ENCODE measurements at regions not wholly inside any gene's neighbourhood (a gene's known extent, or its start where the extent isn't known, plus 50 kb on each side); places are given as distances from the start of the nearest gene placed in this dataset.

- DNase-seq (ENCODE audit: low read depth): no peak
These were observed 70.7 kb upstream of the SYT6 start for GRCh38 chr1:114224196-114224907.

- DNase-seq (ENCODE audit: low read depth): no peak
These were observed 69.3 kb upstream of the SYT6 start for GRCh38 chr1:114222920-114223319.

- no peak for DNase-seq (ENCODE audit: low read depth)
These were observed 65.7 kb upstream of the SYT6 start for GRCh38 chr1:114219172-114219868.

GRCh38 chr1:114218361-114219171 lies 64.9 kb upstream of the SYT6 start:
- no peak for DNase-seq (ENCODE audit: low read depth)

GRCh38 chr1:114216431-114217173 lies 62.9 kb upstream of the SYT6 start:
- DNase-seq (ENCODE audit: low read depth): no peak

- no peak for DNase-seq (ENCODE audit: low read depth)
These were observed 61.8 kb upstream of the SYT6 start for GRCh38 chr1:114215436-114215835.

- no peak for DNase-seq (ENCODE audit: low read depth)
These were observed 60.3 kb upstream of the SYT6 start for GRCh38 chr1:114214016-114214415.

GRCh38 chr1:114209971-114210370 lies 56.3 kb upstream of the SYT6 start:
- DNase-seq (ENCODE audit: low read depth): no peak

GRCh38 chr1:114208714-114209113 lies 55.0 kb upstream of the SYT6 start:
- DNase-seq (ENCODE audit: low read depth): no peak

GRCh38 chr1:114208106-114208505 lies 54.4 kb upstream of the SYT6 start:
- no peak for DNase-seq (ENCODE audit: low read depth)

GRCh38 chr1:114207635-114208034 lies 54.0 kb upstream of the SYT6 start:
- no peak for DNase-seq (ENCODE audit: low read depth)

- no peak for DNase-seq (ENCODE audit: low read depth)
These were observed 52.7 kb upstream of the SYT6 start for GRCh38 chr1:114206392-114206791.

GRCh38 chr1:114203595-114204128 lies 50.0 kb upstream of the SYT6 start:
- DNase-seq (ENCODE audit: low read depth): no peak

All from non-pigmented ciliary epithelial cell (primary cell).